ENCODE measurements at regions not wholly inside any gene's neighbourhood (a gene's known extent, or its start where the extent isn't known, plus 50 kb on each side); places are given as distances from the start of the nearest gene placed in this dataset.

- DNase-seq (ENCODE audit: low read depth, low spot score) = no peak
These were observed 108.7 kb upstream of the PPP2R2D start for GRCh38 chr10:131792011-131792651.

- DNase-seq (ENCODE audit: low read depth, low spot score) = no peak
These were observed 108.0 kb upstream of the PPP2R2D start for GRCh38 chr10:131792809-131793208.

GRCh38 chr10:131795761-131796160, 105.0 kb upstream of the PPP2R2D start:
- DNase-seq (ENCODE audit: low read depth, low spot score) = no peak

- DNase-seq (ENCODE audit: low read depth, low spot score) = no peak
These were observed 103.2 kb upstream of the PPP2R2D start for GRCh38 chr10:131797626-131798025.

GRCh38 chr10:131799429-131799828, 101.4 kb upstream of the PPP2R2D start:
- no peak for DNase-seq (ENCODE audit: low read depth, low spot score)

GRCh38 chr10:131802156-131802915, 98.5 kb upstream of the PPP2R2D start:
- DNase-seq (ENCODE audit: low read depth, low spot score) = no peak

GRCh38 chr10:131802996-131803395, 97.8 kb upstream of the PPP2R2D start:
- no peak for DNase-seq (ENCODE audit: low read depth, low spot score)

GRCh38 chr10:131803860-131804425, 96.9 kb upstream of the PPP2R2D start:
- no peak for DNase-seq (ENCODE audit: low read depth, low spot score)

- no peak for DNase-seq (ENCODE audit: low read depth, low spot score)
These were observed 96.1 kb upstream of the PPP2R2D start for GRCh38 chr10:131804551-131805295.

GRCh38 chr10:131805696-131806095, 95.1 kb upstream of the PPP2R2D start:
- no peak for DNase-seq (ENCODE audit: low read depth, low spot score)

- no peak for DNase-seq (ENCODE audit: low read depth, low spot score)
These were observed 94.7 kb upstream of the PPP2R2D start for GRCh38 chr10:131806146-131806545.

- DNase-seq (ENCODE audit: low read depth, low spot score) = no peak
These were observed 94.0 kb upstream of the PPP2R2D start for GRCh38 chr10:131806646-131807317.

- no peak for DNase-seq (ENCODE audit: low read depth, low spot score)
These were observed 92.4 kb upstream of the PPP2R2D start for GRCh38 chr10:131808370-131808930.

- DNase-seq (ENCODE audit: low read depth, low spot score) = no peak
These were observed 90.6 kb upstream of the PPP2R2D start for GRCh38 chr10:131810036-131810804.

- DNase-seq (ENCODE audit: low read depth, low spot score) = no peak
These were observed 89.8 kb upstream of the PPP2R2D start for GRCh38 chr10:131810805-131811629.

GRCh38 chr10:131811630-131812403, 89.0 kb upstream of the PPP2R2D start:
- DNase-seq (ENCODE audit: low read depth, low spot score) = no peak

GRCh38 chr10:131812736-131813604, 87.8 kb upstream of the PPP2R2D start:
- no peak for DNase-seq (ENCODE audit: low read depth, low spot score)
